Transverse colon (tissue), 4 donors: ENCODE measurements at regions not wholly inside any gene's neighbourhood (a gene's known extent, or its start where the extent isn't known, plus 50 kb on each side); places are given as distances from the start of the nearest gene placed in this dataset.

Source experiments
- DNase-seq: peaks from one replicate; pipeline ENCODE4 v3.0.0-alpha.2; 2019
- H3K27ac ChIP-seq, 4 donors: fragments of 200-600 bp; sonication (generic); 2 replicates each; pipeline ENCODE4 v1.5.1; 2016 to 2018; ENCODE audit warnings: inconsistent platforms in 4 of 4
- H3K27me3 ChIP-seq: fragments of 200-600 bp; sonication (generic); 2 replicates; pipeline ENCODE4 v1.5.1; 2017; ENCODE audit warnings: inconsistent platforms
- H3K36me3 ChIP-seq, 4 donors: fragments of 200-600 bp; sonication (generic); 2 replicates each; pipeline ENCODE4 v1.5.1; 2017 to 2019; ENCODE audit warnings: inconsistent platforms in 4 of 4
- H3K4me1 ChIP-seq, 4 donors: fragments of 200-600 bp; sonication (generic); 2 replicates each; pipeline ENCODE4 v1.5.1; 2017 to 2020; ENCODE audit warnings: inconsistent platforms in 4 of 4
- H3K4me3 ChIP-seq, 4 donors: fragments of 200-600 bp; sonication (generic); 1 replicate in 1 of 4; 2 replicates in 3 of 4; pipeline versions ENCODE4 v1.5.1 to v1.6.1; 2017 to 2019; ENCODE audit warnings: inconsistent platforms in 4 of 4
- H3K9me3 ChIP-seq, 2 donors: fragments of 200-600 bp; sonication (generic); 2 replicates each; pipeline ENCODE4 v1.5.1; 2017 to 2019; ENCODE audit warnings: inconsistent platforms in 2 of 2
- CTCF ChIP-seq, 5 experiments: fragments of 200-600 bp in 3 of 5; fragments of 450-650 bp in 2 of 5; sonication (generic) in 3 of 5; IDR thresholded peaks; 1 replicate in 2 of 5; 2 replicates in 3 of 5; pipeline ENCODE4 v1.5.1; 2016 to 2017; ENCODE audit warnings: antibody characterized with exemption in 5 of 5, inconsistent platforms in 3 of 5, mild to moderate bottlenecking in 2 of 5, moderate library complexity in 1 of 5
- EP300 ChIP-seq: sonication (generic); formaldehyde crosslinking; IDR thresholded peaks from one replicate; pipeline ENCODE4 v1.6.1; 2017; ENCODE audit warnings: antibody characterized with exemption, low read depth
- POLR2A ChIP-seq: fragments of 450-650 bp; IDR thresholded peaks from one replicate; pipeline ENCODE4 v1.6.1; 2016; ENCODE audit warnings: antibody characterized with exemption, mild to moderate bottlenecking, moderate library complexity
- POLR2AphosphoS5 ChIP-seq, 3 donors: sonication (generic); formaldehyde crosslinking; IDR thresholded peaks; one replicate each; pipeline ENCODE4 v1.6.1; 2016; ENCODE audit warnings: antibody characterized with exemption in 3 of 3
- WGBS, 2 donors: methylation state at CpG; one replicate each; pipeline ENCODE4 v1.1.5; 2018; ENCODE audit warnings: low coverage in 1 of 2; 5-methylcytosine and 5-hydroxymethylcytosine counted together
- in situ Hi-C, 4 donors: fragments of 200-750 bp; cut with MboI; loops; one replicate each; pipeline versions ENCODE4 v1.15.0 to v1.15.1; 2017; ENCODE audit warnings: low sequenced_read_pairs in 3 of 4, low pct_ligation_motif_present in 1 of 4, low pct_unique_long_range_greater_than_20kb in 1 of 4
- intact Hi-C: fragments of 100-400 bp; cut with DNase I; formaldehyde crosslinking; loops from one replicate; pipeline ENCODE4 v1.15.1; 2023; ENCODE audit warnings: low total_unique reads

- intact Hi-C loops (no loop called here), in situ Hi-C loops (no loop called here)
- H3K4me1 ChIP-seq: no peaks in the 10 kb centered on the region
- H3K9me3 ChIP-seq: no peaks in the 10 kb centered on the region
- no peaks in the 10 kb centered on the region for H3K27me3 ChIP-seq
- H3K36me3 ChIP-seq: no peaks in the 10 kb centered on the region
- H3K27ac ChIP-seq: no peak overlapping the region
- TF ChIP-seq CTCF (IDR thresholded peaks at IDR 0.05) (no peak), EP300 (no peak), POLR2A (no peak), POLR2AphosphoS5 (IDR thresholded peaks at IDR 0.05) (no peak)
- WGBS, 2 donors: 56 to 63% methylated on average over 3 of the region's 3 CpGs
- no peak for DNase-seq
- no peak overlapping the region for H3K4me3 ChIP-seq
Observed at GRCh38 chr3:176568189-176568588, 629.1 kb downstream of the TBL1XR1 start.

- H3K4me1 ChIP-seq: no peaks in the 10 kb centered on the region
- intact Hi-C loops: no loop called here
- no peak overlapping the region for H3K4me3 ChIP-seq
- no peak overlapping the region for H3K27ac ChIP-seq
- in situ Hi-C loops: no loop called here
- no peaks in the 10 kb centered on the region for H3K36me3 ChIP-seq
- WGBS, 2 donors: 81 to 93% methylated on average over 2 of the region's 2 CpGs
- no peak for DNase-seq
- no peak for TF ChIP-seq EP300
- TF ChIP-seq POLR2A: no peak
- no peak for TF ChIP-seq CTCF (IDR thresholded peaks at IDR 0.05)
- TF ChIP-seq POLR2AphosphoS5 (IDR thresholded peaks at IDR 0.05): no peak
- H3K9me3 ChIP-seq: no peaks in the 10 kb centered on the region
- no peaks in the 10 kb centered on the region for H3K27me3 ChIP-seq
Observed at GRCh38 chr3:176566757-176567156, 630.5 kb downstream of the TBL1XR1 start.

- no peaks in the 10 kb centered on the region for H3K36me3 ChIP-seq
- 90 to 100% methylated on average over 1 of the region's 1 CpG for WGBS, 2 donors
- no peak for DNase-seq
- intact Hi-C loops: no loop called here
- H3K27ac ChIP-seq: no peak overlapping the region
- H3K4me1 ChIP-seq: no peaks in the 10 kb centered on the region
- in situ Hi-C loops: no loop called here
- TF ChIP-seq CTCF (IDR thresholded peaks at IDR 0.05): no peak
- no peak for TF ChIP-seq POLR2A
- no peak for TF ChIP-seq POLR2AphosphoS5 (IDR thresholded peaks at IDR 0.05)
- no peak for TF ChIP-seq EP300
- no peaks in the 10 kb centered on the region for H3K9me3 ChIP-seq
- H3K4me3 ChIP-seq: no peak overlapping the region
- H3K27me3 ChIP-seq: no peaks in the 10 kb centered on the region
Observed at GRCh38 chr3:176562331-176562730, 635.0 kb downstream of the TBL1XR1 start.

GRCh38 chr3:176561826-176562225 lies 635.5 kb downstream of the TBL1XR1 start:
- no peaks in the 10 kb centered on the region for H3K36me3 ChIP-seq
- H3K4me1 ChIP-seq: no peaks in the 10 kb centered on the region
- intact Hi-C loops: no loop called here
- no peak for DNase-seq
- no peaks in the 10 kb centered on the region for H3K9me3 ChIP-seq
- no peak for TF ChIP-seq CTCF (IDR thresholded peaks at IDR 0.05)
- TF ChIP-seq EP300: no peak
- no peak for TF ChIP-seq POLR2A
- TF ChIP-seq POLR2AphosphoS5 (IDR thresholded peaks at IDR 0.05): no peak
- H3K4me3 ChIP-seq: no peak overlapping the region
- in situ Hi-C loops: no loop called here
- 42 to 52% methylated on average over 3 of the region's 3 CpGs for WGBS, 2 donors
- H3K27me3 ChIP-seq: no peaks in the 10 kb centered on the region
- no peak overlapping the region for H3K27ac ChIP-seq
